GM12873 (cell line): ENCODE measurements at regions not wholly inside any gene's neighbourhood (a gene's known extent, or its start where the extent isn't known, plus 50 kb on each side); places are given as distances from the start of the nearest gene placed in this dataset.

ENCODE experiments used
- CTCF ChIP-seq: IDR thresholded peaks from 2 replicates; pipeline ENCODE4 v1.5.1; 2012; ENCODE audit warnings: low read depth, mild to moderate bottlenecking, moderate library complexity, low read length, control low read depth; ENCODE audit not compliant: insufficient read depth; ENCODE audit errors: missing control alignments

- no peak for TF ChIP-seq CTCF
Measured at GRCh38 chr11:8329847-8330361, 66.2 kb upstream of the LMO1 start.

GRCh38 chr11:8329336-8329735, 65.7 kb upstream of the LMO1 start:
- no peak for TF ChIP-seq CTCF

GRCh38 chr11:8328848-8329330, 65.2 kb upstream of the LMO1 start:
- peak; percentile 89 for TF ChIP-seq CTCF

GRCh38 chr11:8328231-8328794, 64.6 kb upstream of the LMO1 start:
- no peak for TF ChIP-seq CTCF

- no peak for TF ChIP-seq CTCF
Measured at GRCh38 chr11:8327761-8328192, 64.1 kb upstream of the LMO1 start.

GRCh38 chr11:8326337-8326736, 62.7 kb upstream of the LMO1 start:
- TF ChIP-seq CTCF = no peak

- no peak for TF ChIP-seq CTCF
Measured at GRCh38 chr11:8325591-8326304, 62.1 kb upstream of the LMO1 start.
